GM12873 (cell line): ENCODE measurements at regions not wholly inside any gene's neighbourhood (a gene's known extent, or its start where the extent isn't known, plus 50 kb on each side); places are given as distances from the start of the nearest gene placed in this dataset.

Source experiments
- CTCF ChIP-seq: IDR thresholded peaks from 2 replicates; pipeline ENCODE4 v1.5.1; 2012; ENCODE audit warnings: low read depth, mild to moderate bottlenecking, moderate library complexity, low read length, control low read depth; ENCODE audit not compliant: insufficient read depth; ENCODE audit errors: missing control alignments

DNA sequence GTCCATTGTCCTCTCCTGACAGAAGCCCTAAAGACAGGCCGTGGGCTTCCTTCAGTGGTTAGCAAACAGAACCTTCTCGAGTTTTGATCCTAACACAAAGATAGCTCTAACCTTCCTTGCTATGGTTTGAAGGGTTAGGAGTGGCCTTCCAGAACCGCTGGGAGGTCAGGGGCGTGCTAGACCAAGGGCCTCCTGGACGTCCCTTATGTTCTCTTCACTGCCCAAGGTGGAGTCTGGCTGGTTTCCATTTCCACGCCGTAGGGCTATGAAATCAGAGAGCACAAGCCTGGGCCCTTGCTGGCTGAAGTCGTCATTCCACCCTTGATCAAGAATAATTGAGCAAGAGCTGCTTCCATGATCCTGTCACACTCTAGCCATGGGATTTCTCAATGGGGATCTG lies 475.1 kb downstream of the SHQ1 start:
- no peak for TF ChIP-seq CTCF

- no peak for TF ChIP-seq CTCF
These were observed 476.1 kb downstream of the SHQ1 start for GRCh38 chr3:72372161-72372560.

DNA sequence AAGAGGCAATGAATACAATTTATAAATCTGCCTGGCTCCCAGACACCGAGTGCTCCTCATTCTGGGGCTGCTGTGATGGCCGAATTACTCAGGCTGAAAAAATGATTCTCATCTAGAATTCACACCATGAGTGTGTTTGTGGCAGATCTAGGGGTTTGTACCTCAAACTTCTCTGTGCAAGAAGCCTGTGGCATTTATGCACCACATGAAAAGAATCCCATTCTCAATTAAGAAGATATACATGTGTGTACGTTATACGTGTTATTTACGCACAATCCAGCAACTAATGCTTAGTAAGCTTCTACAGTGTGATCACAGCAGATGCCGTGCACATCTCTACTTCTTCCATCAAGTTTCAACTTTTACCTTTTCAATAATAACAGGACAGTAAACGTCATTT lies 476.8 kb downstream of the SHQ1 start:
- TF ChIP-seq CTCF = no peak

- no peak for TF ChIP-seq CTCF
These were observed 477.3 kb downstream of the SHQ1 start for GRCh38 chr3:72370947-72371346.

- TF ChIP-seq CTCF = no peak
These were observed 478.6 kb downstream of the SHQ1 start for GRCh38 chr3:72369681-72370080.

DNA sequence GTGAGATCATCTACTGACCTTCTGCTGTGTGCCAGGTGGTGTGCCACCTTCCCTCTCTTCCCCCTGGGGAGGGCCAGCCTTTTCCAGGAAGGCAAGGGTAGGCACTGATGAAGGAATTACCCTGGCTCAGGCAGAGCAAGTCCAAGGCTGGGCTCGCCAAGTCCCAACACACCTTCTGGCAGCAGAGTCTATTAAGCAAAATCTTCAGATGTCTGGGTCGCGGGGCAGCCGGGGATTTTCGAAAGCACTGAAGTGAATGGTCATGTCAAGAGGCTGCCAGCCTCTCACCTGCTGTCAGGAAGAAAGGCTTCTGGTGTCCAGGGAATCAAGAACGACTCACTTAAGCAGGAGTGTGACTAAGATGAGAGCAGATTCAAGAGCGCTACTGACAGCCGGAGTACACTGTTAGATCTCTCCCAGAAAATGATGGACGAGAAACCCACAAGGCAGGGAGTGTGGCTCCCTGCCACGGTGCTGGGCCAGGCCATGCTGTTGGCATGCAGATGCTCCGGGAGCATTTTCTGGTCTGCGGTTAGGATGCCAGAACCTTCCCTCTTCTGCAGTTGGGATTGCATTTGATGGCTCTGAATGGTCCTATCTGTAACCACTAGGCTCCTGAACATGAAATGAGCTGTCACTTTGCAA lies 479.8 kb downstream of the SHQ1 start:
- no peak for TF ChIP-seq CTCF

DNA sequence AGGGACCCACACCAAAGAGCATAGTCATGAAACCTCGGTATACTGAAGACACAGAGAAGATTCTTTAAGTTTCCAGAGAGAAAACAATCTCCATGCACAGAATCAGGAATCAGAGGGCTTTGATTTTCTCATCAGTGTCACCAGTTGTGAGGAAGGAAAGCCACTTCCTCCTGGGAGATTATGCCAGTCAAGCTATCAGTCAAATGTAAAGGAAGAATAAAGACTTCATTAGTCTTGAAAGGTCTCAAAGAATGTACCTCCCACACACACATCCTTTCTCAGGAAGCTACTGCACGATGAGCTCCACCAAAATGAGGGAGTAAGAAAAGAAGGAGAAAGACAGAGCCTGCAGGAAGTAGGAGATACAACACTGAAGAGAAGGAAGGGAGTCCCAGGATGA lies 486.3 kb downstream of the SHQ1 start:
- TF ChIP-seq CTCF = no peak
